ENCODE measurements at regions not wholly inside any gene's neighbourhood (a gene's known extent, or its start where the extent isn't known, plus 50 kb on each side); places are given as distances from the start of the nearest gene placed in this dataset.

DNA sequence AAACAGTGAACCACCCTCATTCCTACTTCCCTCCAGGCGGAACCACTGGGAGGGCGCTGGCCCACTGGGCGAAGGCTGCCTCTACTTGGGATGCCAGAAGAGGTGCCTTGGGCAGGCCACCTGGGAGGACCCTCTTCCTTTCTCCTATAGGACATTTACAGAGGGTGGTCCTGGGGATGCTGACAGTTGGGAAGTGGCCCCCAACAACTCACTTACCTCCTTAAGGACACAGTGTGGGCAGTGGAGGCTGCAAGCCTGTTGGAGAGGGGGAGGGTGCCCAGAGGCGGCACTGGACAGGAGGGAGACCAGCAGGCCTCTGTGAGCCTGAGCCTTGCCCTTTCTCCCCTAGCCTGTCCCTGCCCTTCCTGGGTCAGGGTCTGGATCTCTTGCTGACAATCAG is 346.4 kb upstream of the HS6ST1 start:
- no peak for TF ChIP-seq CTCF (IDR thresholded peaks at IDR 0.05; ENCODE audit: insufficient read depth, low read length, poor library complexity, severe bottlenecking)
- no peak for TF ChIP-seq EZH2phosphoT487 (conservative IDR thresholded peaks at IDR 0.05; ENCODE audit: low read length)
